ENCODE measurements at regions not wholly inside any gene's neighbourhood (a gene's known extent, or its start where the extent isn't known, plus 50 kb on each side); places are given as distances from the start of the nearest gene placed in this dataset.

DNA sequence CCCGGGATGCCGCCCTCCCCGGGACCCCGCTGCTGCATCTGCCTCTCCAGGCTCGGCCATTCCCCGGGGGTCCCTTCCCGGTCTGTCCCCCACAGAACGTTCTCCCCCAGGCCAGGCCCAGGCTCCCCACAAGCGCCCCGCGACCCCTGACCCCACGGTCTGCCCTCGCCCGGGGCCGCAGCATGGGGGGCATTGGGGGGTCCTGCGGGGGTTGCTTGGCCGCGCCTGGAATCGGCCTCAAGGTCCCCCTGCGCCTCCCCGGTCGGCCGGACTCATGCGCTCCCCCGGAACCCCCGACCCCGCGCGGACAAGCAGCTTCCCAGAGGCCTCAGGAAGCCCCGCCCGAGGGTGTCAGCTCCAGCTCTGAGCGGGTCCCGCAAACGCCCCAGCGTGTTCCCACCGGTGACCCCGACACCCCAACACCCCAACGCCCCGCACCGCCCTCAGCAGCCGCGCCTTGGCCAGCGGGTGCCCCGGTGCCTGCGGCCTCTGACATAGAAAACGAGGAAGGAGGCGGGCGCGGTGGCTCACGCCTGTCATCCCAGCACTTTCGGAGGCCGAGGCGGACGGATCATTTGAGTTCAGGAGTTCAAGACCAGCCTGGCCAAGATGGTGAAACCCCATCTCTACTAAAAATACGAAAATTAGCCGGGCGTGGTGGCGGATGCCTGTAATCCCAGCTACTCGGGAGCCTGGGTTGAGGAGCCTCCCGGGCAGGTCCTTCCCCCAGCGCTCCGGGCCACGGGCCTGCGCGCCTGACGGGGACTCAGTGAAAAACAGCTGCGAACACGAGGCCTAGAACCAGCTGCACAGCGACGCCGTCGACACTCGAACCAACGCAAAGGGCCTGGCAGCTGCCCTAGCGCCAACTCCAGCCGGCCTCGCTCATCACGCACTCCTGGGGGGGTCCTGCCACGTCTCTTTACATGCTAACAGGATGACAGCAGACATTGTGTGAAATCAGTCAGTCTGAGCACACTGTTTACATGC is 61.8 kb upstream of the CTDP1 start:
- no peak for TF ChIP-seq CTCF (IDR thresholded peaks at IDR 0.05; ENCODE audit: poor library complexity)
- no peak for TF ChIP-seq EZH2 (IDR thresholded peaks at IDR 0.05; ENCODE audit: borderline replicate concordance)
